ENCODE measurements at regions not wholly inside any gene's neighbourhood (a gene's known extent, or its start where the extent isn't known, plus 50 kb on each side); places are given as distances from the start of the nearest gene placed in this dataset.

GRCh38 chr3:161745741-161746140 lies 249.1 kb downstream of the OTOL1 start:
- TF ChIP-seq CTCF (IDR thresholded peaks at IDR 0.05) (no peak), POLR2A (IDR thresholded peaks at IDR 0.05) (no peak)
